CD4-positive, alpha-beta T cell treated with Interleukin-15 for 1 hour (primary cell): ENCODE measurements at regions not wholly inside any gene's neighbourhood (a gene's known extent, or its start where the extent isn't known, plus 50 kb on each side); places are given as distances from the start of the nearest gene placed in this dataset.

Source experiments
- DNase-seq: peaks from one replicate; pipeline ENCODE4 v3.0.0-alpha.2; 2020

GRCh38 chr20:12305188-12305950 lies 387.7 kb downstream of the BTBD3 start:
- no peak for DNase-seq

- DNase-seq, result no peak
Measured at GRCh38 chr20:12306107-12306506, 388.4 kb downstream of the BTBD3 start.

DNA sequence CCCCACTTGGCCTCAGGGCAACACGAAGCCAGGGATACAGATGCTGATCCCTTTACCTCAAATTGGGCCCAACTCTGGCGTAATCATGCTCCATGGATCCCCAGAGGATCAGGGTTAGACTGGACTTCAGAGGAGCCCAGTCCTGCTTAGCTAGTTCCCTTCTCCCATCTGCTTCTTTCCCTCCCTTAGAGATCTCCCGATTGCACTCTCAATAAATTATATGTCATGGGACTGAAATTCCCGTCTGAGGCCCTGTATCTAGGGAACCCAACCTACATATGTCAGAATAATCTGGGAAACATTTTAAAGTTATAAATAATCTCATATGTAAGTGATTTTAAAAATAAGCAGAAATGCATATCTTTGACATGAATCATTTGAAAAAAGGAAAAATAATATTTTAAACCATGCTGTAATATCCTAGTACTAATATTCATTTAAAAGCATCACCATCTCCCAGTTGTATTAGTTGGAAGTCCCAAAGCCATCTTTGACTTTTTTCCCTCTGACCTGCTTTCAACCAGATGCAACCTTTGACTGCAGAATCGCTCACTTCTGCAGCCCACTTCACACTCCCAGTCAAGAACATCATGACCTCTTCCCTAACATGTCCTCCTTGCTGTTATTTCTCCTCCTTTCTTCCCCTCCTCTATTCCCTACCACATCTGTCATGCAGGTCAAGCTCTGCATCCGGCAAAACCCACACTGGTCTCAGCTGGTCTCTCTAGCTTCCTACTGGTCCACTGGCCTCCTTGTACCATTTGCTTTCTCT lies 393.6 kb downstream of the BTBD3 start:
- DNase-seq, result no peak

GRCh38 chr20:12315652-12316051 lies 398.0 kb downstream of the BTBD3 start:
- no peak for DNase-seq

GRCh38 chr20:12316794-12317193 lies 399.1 kb downstream of the BTBD3 start:
- no peak for DNase-seq

DNA sequence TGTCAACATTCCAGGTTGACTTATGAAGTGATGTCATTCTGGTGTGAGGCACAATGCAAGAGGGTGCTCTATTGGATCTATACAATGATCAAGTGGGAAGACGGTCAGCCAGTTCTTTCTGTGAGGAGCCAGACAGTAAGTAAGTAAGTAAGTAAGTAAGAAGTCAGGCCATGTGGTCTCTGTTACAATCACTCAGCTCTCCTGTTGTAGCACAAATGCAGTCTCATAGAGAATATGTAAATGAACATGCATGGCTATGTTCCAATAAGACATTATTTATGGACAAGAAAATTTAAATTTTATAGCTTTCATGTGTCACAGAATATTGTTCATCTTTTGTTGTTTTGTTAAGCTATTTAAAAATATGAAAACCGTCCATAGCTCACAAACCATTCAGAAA lies 399.7 kb downstream of the BTBD3 start:
- DNase-seq, result no peak

DNA sequence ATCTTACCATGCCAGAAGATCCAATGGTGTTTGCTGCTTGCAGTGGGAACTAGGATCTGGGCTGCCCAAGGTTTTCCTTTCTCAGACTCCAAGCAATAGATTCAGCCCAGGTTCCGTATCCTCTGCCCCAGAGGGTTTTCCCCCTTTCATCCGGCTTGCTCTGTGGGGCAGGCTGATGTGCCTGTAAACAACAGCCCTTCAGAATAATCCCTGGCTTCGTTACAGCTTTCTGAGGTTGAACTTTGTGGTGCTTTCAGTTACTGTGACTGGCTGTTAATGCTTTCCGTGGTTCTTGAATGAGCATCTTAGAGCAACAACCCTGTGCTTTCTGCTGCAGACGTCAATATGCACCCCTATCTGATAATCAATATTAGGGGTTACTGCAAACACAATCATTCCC lies 400.4 kb downstream of the BTBD3 start:
- no peak for DNase-seq

GRCh38 chr20:12321736-12322135 lies 404.0 kb downstream of the BTBD3 start:
- DNase-seq, result no peak

DNA sequence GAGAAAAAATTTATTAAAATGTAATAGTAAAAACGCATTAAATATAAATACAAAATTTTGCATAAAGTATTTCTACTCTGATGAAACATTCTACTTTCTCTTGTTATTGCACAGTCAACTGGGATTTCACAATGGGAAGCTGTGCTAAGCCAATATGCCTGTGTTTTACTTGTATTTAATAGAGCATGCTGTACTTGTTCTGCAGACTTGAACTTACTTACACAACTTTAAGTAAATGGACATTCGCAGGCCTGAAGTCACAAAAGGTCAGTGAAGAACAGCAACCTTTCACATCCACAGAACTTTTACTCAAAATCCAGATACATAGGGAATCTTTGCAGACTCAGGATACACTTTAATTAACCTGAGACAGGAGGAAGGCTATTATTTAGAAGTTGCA lies 409.5 kb downstream of the BTBD3 start:
- DNase-seq, result no peak

DNA sequence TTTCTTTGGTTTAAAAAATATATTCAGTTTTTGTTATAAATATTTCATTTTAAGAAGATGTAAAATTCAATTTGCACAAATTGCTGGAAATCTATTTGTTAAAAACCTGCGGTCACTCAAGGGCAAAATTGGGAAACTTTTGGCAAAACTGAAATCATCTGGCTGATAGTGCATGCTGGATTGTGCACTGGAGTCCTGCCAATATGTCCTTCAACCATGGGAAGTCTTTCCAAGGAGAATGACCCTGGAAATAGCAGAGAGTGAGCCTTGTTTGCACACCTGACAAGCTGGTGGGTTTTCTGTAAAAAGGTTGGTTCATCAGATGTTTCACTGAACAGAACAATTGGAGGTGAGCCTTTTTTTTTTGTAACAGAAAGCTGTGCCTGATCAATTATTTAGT lies 413.5 kb downstream of the BTBD3 start:
- DNase-seq, result no peak

DNA sequence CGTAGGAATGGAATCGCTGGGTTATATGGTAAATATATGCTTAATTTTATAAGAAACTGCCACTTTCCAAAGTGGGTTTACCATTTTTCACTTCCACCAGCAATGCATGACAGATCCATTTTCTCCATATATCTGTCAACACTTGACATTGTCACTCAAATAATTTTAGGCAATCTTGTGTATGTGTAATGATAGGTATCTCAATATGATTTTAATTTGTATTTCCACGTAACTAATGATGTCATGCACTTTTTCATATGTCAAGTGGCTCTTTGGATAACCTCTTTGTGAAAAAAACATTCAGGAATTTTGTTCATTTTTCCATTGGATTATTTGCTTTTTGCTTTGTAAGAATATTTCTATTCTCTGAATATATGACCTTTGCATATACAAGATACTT lies 419.9 kb downstream of the BTBD3 start:
- DNase-seq, result no peak

- no peak for DNase-seq
Measured at GRCh38 chr20:12345978-12346377, 428.3 kb downstream of the BTBD3 start.

DNA sequence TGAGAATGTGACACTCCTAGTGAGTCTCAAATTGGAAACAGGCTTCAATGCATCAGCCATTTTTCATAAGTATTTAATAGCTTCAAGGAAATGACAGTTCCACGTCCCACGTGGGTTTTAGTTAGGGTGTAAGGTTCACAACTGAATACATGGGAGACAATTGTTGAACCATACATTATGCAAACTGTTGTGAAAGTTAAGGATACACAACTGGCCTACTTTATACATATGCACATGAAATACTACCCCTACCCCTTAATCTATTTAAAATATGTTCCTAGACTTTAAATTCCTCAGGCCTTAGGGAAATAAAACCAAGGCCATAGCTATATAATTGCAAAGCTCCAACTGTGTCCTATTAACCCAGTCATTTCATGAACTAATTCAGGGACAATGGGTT lies 436.1 kb downstream of the BTBD3 start:
- DNase-seq, result no peak

DNA sequence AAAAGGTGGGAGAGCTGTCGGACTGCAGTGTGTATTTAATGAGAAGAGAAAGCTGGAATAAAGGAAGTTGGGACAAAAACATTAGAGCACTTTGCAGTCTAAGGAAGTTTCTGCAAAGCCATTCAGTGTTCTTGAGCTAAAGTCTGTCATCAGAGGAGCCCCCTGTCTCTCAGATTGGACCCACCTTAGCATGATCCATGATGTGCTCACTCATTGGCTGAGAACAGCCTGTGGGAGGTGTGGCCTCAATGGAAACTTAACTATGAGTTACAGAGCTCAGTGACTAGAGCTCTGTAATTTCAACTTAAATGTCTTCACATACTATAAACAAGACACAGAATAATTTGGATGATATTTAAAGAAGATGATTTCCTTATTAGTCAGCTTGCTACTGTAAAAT lies 437.0 kb downstream of the BTBD3 start:
- no peak for DNase-seq

DNA sequence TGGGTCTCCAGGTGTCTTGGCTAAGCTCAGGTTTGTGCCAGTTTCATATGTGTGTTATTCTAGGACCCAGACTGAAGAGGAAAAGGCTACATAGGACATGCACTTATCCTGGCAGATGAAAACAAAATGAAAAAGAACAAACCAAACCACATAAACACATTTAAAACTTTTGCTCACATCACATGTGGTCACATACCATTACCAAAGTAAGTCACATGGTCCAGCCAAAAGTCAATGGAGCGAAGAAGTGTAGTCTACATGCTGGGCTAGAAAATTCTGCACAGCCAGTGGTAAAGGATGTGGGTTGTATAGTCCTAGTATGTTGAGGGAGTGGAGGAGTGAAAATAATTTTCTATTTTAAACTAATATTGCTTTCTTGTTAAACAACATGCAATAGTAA lies 437.5 kb downstream of the BTBD3 start:
- DNase-seq, result no peak

DNA sequence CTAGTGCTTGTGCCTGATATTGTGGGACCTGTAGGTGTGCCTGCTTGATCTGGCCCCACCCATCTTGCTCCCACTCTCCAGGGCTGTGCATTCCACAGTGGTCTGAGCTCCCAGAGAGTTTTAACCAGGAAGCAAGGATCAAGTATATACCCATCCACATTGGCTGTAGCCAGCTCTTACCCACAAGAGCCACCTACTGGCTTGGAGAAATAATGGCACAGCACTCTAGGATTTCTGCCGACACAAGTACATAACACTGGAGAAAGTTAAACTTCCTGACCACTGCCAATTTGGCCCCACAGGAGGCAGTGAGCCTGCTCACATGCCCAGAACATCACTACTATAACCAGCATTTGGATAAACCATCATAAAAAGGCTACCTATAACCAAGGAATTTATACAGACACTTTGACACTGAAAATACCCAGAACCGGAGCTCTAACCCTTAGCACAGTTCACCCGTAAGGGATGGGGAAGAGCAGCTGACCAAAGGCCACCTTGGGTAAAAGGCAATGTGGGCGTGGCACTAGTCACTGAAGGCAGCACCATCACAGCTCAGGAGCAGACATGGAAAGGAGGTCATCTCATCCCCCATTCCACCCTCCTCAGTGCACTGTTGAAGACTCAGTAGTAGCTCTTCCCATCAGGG lies 440.4 kb downstream of the BTBD3 start:
- DNase-seq, result no peak

GRCh38 chr20:12358655-12359009 lies 440.9 kb downstream of the BTBD3 start:
- DNase-seq, result no peak

DNA sequence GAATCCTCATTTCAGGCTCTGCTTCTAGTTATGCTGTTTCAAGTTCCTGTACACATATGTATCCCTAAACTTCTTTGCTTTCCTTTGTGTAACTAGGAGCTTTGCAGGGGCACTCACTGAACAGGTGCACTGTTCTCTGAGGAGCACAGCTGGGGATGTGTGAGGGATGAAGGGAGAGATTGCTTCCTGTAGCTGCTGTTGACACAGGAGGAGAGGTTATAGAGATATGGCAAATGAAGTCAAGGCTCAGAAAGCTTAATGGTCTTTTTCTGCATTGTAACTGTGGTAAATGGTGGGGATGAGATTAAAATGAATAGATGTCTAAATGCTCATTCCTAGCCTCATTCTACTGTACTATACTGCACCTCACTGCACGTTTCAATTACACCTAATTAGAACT lies 454.3 kb downstream of the BTBD3 start:
- DNase-seq, result no peak

- no peak for DNase-seq
Measured at GRCh38 chr20:12372557-12372956, 454.9 kb downstream of the BTBD3 start.

DNA sequence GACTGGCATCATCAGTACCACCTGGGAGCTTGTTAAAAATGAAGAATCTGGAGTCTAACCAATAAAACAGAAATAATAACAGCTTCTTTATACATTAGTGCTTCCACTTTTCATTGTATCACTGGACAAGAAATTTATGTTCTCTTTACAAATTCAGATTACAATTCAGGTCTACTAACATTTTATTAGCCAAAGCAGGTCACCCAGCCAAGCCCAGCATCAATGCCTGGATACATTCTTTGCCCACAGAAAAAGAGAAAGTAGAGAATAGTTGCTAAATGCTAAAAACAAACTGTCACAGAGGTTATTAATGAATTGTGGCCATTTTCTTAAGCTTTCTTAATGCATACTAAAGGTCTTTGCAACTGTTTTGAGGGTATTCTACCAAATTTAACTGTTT lies 458.3 kb downstream of the BTBD3 start:
- no peak for DNase-seq

GRCh38 chr20:12383821-12384220 lies 466.1 kb downstream of the BTBD3 start:
- DNase-seq, result no peak

DNA sequence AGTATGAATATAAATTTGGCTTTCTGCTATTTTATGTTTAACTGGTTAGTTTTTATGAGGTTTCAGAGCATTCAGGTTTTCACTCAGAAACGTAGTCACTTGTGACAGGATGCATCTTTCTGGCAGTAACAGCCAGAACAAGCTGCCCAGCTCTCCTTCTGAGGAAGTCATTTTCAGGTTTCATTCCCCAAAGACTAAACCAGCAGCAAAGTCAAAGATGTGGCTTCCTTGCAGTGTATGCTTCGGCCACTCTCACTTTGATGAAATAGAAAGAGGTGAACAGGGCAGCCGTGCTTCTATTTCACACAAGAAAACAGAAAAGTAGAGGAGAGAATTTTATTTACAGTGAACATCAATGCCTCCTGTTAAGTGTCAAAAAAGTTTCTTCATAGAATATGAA lies 469.1 kb downstream of the BTBD3 start:
- DNase-seq, result no peak

GRCh38 chr20:12391099-12391498 lies 473.4 kb downstream of the BTBD3 start:
- no peak for DNase-seq

- no peak for DNase-seq
Measured at GRCh38 chr20:12394786-12395185, 477.1 kb downstream of the BTBD3 start.
